NCI-H2107 (cell line): ENCODE measurements at regions not wholly inside any gene's neighbourhood (a gene's known extent, or its start where the extent isn't known, plus 50 kb on each side); places are given as distances from the start of the nearest gene placed in this dataset.

Experiments
- DNase-seq: peaks from one replicate; lab custom pipeline; 2025; lab: John Stamatoyannopoulos, UW

- no peak for DNase-seq
These were observed 676.3 kb upstream of the GRAMD2B start for GRCh38 chr5:125746917-125747316.

GRCh38 chr5:125750147-125750860 lies 672.9 kb upstream of the GRAMD2B start:
- no peak for DNase-seq

- DNase-seq, result no peak
These were observed 672.4 kb upstream of the GRAMD2B start for GRCh38 chr5:125750861-125751186.

DNA sequence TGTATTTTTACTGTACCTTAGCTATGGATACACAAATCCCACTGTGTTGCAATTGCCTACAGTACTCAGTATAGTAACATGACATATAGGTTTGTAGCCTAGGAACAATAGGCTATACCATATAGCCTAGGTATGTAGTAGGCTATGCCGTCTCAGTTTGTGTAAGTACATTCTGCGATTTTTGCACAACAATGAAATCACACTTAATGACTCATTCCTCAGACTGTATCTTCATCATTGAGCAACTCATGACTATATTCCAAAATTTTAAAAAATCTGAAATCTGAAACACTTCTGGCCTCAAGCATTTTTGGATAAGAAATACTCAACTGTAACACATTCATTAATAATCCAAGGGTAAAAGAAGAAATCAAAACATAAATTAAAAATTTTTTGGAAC lies 666.8 kb upstream of the GRAMD2B start:
- no peak for DNase-seq

DNA sequence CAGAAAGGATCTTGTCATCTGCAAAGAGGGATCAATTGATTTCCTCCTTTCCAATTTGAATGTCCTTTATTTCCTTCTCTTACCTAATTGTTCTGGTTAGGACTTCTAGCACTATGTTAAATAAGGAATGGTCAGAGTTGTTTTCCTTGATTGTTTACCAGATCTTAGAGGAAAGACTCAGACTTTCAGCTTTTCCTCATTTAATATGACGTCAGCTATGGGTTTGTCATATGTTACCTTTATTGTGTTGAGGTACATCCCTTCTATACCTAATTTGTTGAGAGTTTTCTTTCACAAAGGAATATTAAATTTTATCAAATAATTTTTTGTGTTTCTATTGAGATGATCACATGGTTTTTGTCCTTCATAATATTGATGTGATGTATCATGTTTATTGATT lies 656.5 kb upstream of the GRAMD2B start:
- DNase-seq, result no peak

DNA sequence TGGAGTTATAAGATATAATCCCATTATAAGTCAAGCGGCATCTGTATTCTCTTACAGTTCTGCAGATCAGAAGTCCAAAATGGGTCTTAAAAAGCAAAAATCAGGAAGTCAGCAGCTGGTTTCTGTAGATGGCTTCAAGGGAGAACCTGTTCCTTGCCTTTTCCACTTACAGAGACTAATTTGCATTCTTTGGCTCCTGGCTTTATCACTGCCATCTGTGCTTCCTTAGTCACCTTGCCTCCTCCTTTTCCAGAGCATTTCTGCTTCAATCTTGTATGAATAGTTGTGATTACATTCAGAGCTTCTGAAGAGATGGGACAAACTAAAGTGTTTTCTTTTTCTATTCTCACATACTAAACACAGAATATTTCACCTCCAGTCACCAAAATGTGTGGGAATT lies 647.3 kb upstream of the GRAMD2B start:
- no peak for DNase-seq

GRCh38 chr5:125776656-125777139 lies 646.5 kb upstream of the GRAMD2B start:
- DNase-seq, result no peak

- no peak for DNase-seq
These were observed 644.4 kb upstream of the GRAMD2B start for GRCh38 chr5:125778791-125779190.

GRCh38 chr5:125785407-125785806 lies 637.8 kb upstream of the GRAMD2B start:
- no peak for DNase-seq

- DNase-seq, result no peak
These were observed 637.2 kb upstream of the GRAMD2B start for GRCh38 chr5:125786021-125786420.

GRCh38 chr5:125793470-125793869 lies 629.7 kb upstream of the GRAMD2B start:
- no peak for DNase-seq

DNA sequence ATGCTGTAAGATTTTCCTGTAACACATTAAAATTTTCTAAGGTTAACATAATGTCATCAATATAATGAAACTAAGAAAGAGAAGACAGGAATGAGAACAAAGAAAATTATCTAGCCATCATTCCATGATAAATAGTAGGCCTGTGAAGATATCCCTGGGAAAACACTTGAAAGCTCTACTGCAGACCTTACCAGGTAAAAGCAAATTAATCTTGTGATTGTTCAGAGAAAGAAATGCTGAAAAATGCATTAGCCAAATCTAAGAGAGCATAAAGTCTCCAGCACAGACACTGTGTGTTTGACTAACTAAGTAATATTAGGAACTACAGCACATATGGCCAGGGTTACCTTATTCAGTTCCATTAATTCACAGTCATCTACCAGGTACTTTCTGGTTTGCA lies 628.3 kb upstream of the GRAMD2B start:
- no peak for DNase-seq

GRCh38 chr5:125798307-125798706 lies 624.9 kb upstream of the GRAMD2B start:
- no peak for DNase-seq

DNA sequence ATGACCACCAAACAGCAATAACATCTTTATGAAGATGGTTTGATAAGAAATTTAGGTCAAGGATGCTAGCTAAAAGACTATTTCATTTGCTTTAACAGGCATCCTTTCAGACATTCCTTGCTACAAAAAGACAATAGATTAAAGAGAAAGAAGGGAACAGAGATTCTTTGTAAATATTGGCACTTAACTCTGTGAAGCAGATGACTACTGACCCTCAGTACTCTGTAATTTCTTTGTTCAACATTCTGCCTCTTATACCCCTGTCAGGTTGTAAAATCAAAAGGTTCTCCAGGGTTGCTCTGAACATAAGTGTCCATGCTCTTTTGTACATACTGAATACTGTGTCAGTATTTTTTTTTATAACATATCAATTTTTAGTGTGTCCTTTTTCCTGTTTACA lies 610.6 kb upstream of the GRAMD2B start:
- no peak for DNase-seq

- no peak for DNase-seq
These were observed 609.8 kb upstream of the GRAMD2B start for GRCh38 chr5:125813221-125813974.

DNA sequence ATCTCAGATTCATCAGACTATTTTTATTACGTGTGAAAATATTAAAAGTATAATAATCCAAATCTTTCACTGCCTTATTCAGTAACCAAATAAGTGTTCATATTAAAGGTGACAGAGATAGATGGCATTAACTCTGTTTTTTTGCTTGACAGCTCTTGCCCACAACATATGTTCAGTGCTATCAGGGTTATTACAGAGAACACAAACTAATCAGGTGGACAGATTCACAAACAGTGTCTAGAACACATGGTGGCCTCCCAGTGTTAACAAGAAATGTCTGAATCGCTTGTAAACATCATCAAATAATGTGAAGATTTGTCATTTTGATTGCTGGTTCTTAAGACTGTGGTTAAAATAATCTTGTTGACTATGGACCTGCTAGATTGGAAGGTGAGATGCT lies 609.1 kb upstream of the GRAMD2B start:
- DNase-seq, result no peak

- no peak for DNase-seq
These were observed 599.6 kb upstream of the GRAMD2B start for GRCh38 chr5:125823572-125823971.

DNA sequence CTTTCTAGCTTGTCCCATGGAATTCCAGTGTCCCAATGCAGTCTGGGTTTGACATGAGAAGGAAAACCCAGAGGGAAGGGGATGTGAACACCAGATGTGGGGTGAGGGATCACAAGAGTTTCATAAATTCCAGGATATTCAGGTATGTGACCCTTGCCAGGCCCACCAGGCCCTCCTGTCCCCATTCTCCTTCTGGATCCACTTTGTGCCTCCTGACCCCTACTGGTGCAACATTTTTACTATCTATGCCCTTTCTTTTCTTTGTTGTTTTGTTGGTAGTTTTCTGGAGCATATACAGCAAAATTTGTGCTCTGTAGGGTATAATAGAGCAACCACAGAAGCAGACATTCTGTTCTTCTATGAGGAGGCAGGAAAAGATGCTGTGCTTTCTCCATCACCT lies 597.0 kb upstream of the GRAMD2B start:
- DNase-seq, result no peak

- no peak for DNase-seq
These were observed 593.9 kb upstream of the GRAMD2B start for GRCh38 chr5:125829349-125829748.

DNA sequence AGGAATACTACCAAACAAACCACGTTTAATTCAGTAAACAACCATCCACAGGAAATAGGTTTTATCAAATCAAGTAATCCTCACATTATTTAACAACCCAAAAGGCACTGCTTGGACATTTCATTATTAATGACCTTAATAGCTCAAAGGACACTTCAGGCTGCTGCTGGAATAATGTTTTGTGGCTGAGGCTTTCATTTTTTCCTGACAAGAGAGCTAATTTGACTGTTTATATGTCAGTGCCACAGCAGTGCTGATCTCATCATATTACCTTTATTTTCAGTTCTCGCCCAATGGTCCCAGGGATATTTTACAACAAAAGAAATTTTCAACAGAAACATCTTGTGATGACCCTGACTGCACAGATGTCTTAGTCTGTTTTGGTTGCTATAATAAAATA lies 589.8 kb upstream of the GRAMD2B start:
- no peak for DNase-seq

GRCh38 chr5:125834438-125835115 lies 588.6 kb upstream of the GRAMD2B start:
- no peak for DNase-seq

GRCh38 chr5:125835293-125836172 lies 587.7 kb upstream of the GRAMD2B start:
- no peak for DNase-seq
